ENCODE measurements at regions not wholly inside any gene's neighbourhood (a gene's known extent, or its start where the extent isn't known, plus 50 kb on each side); places are given as distances from the start of the nearest gene placed in this dataset.

DNA sequence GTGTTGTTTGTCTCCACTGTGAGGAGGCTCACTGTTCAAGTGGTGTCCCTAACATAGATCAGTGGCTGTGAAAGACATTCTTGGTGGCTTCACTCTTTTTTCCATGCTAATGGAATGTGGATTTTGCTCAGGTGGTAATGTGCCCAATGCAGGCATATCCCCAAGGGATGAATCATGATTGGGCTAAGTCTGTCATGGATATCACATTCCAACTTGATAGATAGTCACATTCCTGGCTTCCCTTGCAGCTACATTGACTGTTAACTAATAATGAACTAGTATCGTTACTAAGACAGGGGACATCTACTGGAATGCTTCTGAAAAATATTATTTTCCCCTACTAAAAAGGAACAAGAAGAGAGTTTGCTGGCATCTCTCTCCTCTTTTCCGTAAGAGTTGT, 86.3 kb upstream of the SOD1 start:
- in situ Hi-C loops (cut with HindIII; ENCODE audit: low pct_unique_long_range_greater_than_20kb, low sequenced_read_pairs) = no loop called here
- DNase-seq (ENCODE audit: low read depth, low spot score) = no peak

DNA sequence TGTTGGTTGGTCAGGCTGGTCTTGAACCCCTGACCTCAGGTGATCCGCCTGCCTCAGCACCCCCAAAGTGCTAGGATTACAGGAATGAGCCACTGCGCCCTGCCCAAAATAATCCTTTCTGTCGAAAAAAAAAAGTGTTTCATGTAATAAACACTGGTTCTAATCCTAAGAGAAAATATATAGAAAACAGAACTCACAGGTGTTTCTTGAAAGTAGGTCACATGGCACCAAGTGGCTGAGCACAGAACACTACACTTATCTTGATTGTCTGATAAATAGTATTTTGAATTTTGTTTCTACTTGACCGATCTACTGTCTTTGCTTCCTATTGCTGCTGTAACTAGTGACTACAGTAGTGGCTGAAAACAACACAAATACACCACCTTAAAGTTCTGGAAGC, 87.6 kb upstream of the SOD1 start:
- in situ Hi-C loops (cut with HindIII; ENCODE audit: low pct_unique_long_range_greater_than_20kb, low sequenced_read_pairs) = no loop called here
- no peak for DNase-seq (ENCODE audit: low read depth, low spot score)

DNA sequence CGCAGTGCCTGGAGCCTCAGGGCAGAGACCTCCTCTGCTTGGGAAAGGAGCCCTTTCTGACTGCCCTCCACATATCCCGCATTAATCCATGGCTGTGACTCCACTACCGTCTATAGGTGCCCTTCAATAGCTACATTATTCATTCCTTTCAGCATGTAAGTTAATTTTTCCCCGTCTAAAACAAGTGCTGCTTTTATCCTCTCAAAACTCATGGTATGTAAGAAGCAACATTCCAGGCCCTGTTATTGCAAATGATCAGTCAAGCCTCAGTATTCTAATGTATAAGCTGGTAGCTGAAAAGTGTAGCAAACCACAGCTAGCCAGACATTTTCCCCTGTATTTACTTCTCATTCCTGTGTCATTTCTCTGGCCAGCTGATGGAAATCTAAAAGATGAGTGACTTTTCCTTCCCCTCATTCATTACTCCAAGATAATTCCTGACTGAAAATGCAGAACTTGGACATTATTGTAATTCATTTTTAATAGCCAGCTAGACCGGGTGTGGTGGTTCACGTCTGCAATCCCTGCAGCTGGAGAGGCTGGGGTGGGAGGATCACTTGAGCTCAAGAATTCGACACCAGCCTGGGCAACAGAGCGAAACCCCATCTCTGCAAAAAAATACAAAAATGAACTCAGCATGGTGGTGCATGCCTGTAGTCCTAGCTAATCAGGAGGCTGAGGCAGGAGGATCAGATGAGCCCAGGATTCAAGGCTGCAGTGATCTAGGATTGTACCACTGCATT, 88.5 kb upstream of the SOD1 start:
- in situ Hi-C loops (cut with HindIII; ENCODE audit: low pct_unique_long_range_greater_than_20kb, low sequenced_read_pairs) = no loop called here

GRCh38 chr21:31566611-31567010, 92.9 kb upstream of the SOD1 start:
- no peak for DNase-seq (ENCODE audit: low read depth, low spot score)
- in situ Hi-C loops (cut with HindIII; ENCODE audit: low pct_unique_long_range_greater_than_20kb, low sequenced_read_pairs) = no loop called here

More for the DNA sequence above, 88.5 kb upstream of the SOD1 start:
- peak; percentile 63 for DNase-seq (ENCODE audit: low read depth, low spot score)

GRCh38 chr21:31566064-31566463, 93.4 kb upstream of the SOD1 start:
- in situ Hi-C loops (cut with HindIII; ENCODE audit: low pct_unique_long_range_greater_than_20kb, low sequenced_read_pairs) = no loop called here
- DNase-seq (ENCODE audit: low read depth, low spot score) = peak; percentile 44

DNA sequence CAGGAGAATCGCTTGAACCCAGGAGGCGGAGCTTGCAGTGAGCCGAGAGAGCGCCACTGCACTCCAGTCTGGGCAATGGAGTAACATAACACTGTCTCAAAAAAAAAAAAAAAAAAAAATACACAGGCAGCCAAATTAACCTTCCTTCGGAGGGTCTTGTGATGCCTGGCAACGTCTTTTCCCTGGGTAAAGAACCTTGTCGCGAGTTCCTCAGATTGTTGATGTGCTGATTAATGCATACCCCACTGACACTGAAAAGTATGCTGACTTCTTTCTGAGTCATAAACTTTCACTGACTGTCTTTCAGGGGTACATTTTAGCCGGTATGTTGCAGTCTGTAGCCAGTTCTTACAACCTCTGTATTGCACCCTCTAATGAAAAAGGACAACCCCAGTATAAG, 95.1 kb upstream of the SOD1 start:
- DNase-seq (ENCODE audit: low read depth, low spot score) = no peak
- in situ Hi-C loops (cut with HindIII; ENCODE audit: low pct_unique_long_range_greater_than_20kb, low sequenced_read_pairs) = no loop called here

DNA sequence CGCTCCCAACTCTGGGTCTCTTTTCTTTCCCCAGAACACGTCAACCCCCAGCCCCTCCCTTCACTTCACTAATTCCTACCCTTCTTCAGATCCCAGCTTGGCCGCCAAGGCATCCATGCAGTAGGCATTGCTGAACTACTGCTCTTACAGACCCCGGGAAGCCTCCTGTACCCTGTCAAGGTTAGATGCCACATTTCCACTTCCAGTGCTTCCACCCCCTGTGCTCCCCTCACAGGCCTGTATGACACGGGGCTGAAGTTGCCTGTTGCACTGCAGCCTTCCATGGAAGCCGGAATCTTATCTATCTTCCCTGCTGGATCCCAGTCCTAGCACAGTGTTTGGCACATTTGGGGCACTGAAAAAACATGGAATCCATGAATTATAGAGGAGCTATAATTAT, 99.0 kb upstream of the SOD1 start:
- DNase-seq (ENCODE audit: low read depth, low spot score) = no peak
- in situ Hi-C loops (cut with HindIII; ENCODE audit: low pct_unique_long_range_greater_than_20kb, low sequenced_read_pairs) = no loop called here

GRCh38 chr21:31559368-31560119, 99.9 kb upstream of the SOD1 start:
- in situ Hi-C loops (cut with HindIII; ENCODE audit: low pct_unique_long_range_greater_than_20kb, low sequenced_read_pairs) = no loop called here
- peak; percentile 86 for DNase-seq (ENCODE audit: low read depth, low spot score)

- in situ Hi-C loops (cut with HindIII; ENCODE audit: low pct_unique_long_range_greater_than_20kb, low sequenced_read_pairs) = no loop called here
- DNase-seq (ENCODE audit: low read depth, low spot score) = peak; percentile 86
Measured at GRCh38 chr21:31558962-31559367, 100.5 kb upstream of the SOD1 start.

GRCh38 chr21:31558189-31558961, 101.1 kb upstream of the SOD1 start:
- in situ Hi-C loops (cut with HindIII; ENCODE audit: low pct_unique_long_range_greater_than_20kb, low sequenced_read_pairs) = no loop called here
- no peak for DNase-seq (ENCODE audit: low read depth, low spot score)

- no peak for DNase-seq (ENCODE audit: low read depth, low spot score)
Measured at GRCh38 chr21:31557421-31558188, 101.9 kb upstream of the SOD1 start.

DNA sequence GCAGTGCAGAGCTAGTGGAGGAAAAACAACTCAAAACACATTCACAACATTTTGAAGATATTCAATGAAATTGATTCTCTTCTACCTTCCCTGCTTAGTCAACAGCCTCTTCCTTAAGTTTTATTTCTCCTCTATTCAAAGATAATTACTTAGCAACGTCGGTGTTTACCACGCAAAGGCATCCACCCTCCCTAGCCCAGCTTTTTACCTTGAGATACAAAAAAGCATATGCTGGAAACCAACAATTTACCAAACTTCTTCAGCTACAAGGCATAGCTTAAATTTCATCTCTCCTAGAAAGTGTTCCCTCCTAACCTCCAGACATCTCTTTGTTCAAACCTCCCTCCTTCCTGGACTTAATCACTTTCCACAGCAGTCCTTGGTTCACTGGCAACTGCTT, 102.8 kb upstream of the SOD1 start:
- in situ Hi-C loops (cut with HindIII; ENCODE audit: low pct_unique_long_range_greater_than_20kb, low sequenced_read_pairs) = no loop called here
- no peak for DNase-seq (ENCODE audit: low read depth, low spot score)

More at GRCh38 chr21:31557421-31558188, 101.9 kb upstream of the SOD1 start:
- in situ Hi-C loops (cut with HindIII; ENCODE audit: low pct_unique_long_range_greater_than_20kb, low sequenced_read_pairs) = no loop called here

DNA sequence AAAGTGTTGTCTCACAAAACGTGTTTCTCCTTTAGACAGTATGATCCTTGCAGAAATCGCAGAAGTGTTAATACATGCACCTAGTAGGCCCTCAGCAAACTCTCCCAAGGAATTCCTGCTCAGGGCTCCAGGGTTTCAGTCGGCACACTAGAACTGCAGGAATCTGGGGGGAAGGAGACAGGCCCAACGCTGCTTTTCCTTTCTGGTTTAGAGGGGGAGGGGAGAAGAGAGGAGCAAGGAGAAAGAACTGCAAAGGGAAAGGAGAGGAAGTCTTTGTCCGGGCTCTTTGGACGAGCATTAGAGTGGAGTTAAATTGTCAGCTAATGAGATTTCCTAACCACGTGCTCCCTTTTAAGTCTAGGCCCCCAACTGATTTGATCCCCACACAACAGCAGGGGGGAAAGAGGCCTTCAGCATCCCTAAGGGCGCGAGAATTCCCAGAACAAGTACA, 103.7 kb upstream of the SOD1 start:
- no peak for DNase-seq (ENCODE audit: low read depth, low spot score)
- in situ Hi-C loops (cut with HindIII; ENCODE audit: low pct_unique_long_range_greater_than_20kb, low sequenced_read_pairs) = no loop called here

DNA sequence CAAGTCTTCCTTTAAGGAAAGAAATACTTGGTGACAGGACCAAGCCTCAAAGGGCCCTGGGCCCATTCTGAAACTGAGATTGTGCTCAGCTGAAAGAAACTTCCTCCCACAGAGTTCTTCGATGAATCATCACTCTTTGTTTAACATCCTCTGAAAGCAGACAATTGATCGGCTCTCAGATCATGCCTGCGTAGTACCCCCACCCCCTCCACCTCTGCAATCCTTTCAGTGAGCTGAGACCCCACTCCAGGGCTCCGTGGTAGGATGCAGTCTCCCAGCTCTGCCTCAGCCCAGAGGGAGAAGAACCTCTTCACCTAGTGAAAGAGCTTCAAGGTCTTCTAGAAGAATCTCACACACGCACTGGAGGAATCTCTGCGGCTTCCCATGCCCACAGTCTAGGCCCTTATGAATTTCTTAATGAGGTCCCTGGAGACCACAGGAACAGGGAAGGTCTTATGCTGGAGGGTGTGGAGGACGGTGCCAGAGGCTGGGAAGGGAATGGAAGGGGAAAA, 104.9 kb upstream of the SOD1 start:
- DNase-seq (ENCODE audit: low read depth, low spot score) = peak; percentile 97

GRCh38 chr21:31553926-31554325, 105.6 kb upstream of the SOD1 start:
- in situ Hi-C loops (cut with HindIII; ENCODE audit: low pct_unique_long_range_greater_than_20kb, low sequenced_read_pairs) = no loop called here
- DNase-seq (ENCODE audit: low read depth, low spot score) = no peak

More for the DNA sequence above, 104.9 kb upstream of the SOD1 start:
- in situ Hi-C loops (cut with HindIII; ENCODE audit: low pct_unique_long_range_greater_than_20kb, low sequenced_read_pairs) = no loop called here

GRCh38 chr21:31553461-31553860, 106.0 kb upstream of the SOD1 start:
- in situ Hi-C loops (cut with HindIII; ENCODE audit: low pct_unique_long_range_greater_than_20kb, low sequenced_read_pairs) = no loop called here
- no peak for DNase-seq (ENCODE audit: low read depth, low spot score)

- in situ Hi-C loops (cut with HindIII; ENCODE audit: low pct_unique_long_range_greater_than_20kb, low sequenced_read_pairs) = no loop called here
- no peak for DNase-seq (ENCODE audit: low read depth, low spot score)
Measured at GRCh38 chr21:31552826-31553225, 106.7 kb upstream of the SOD1 start.

All from SK-MEL-5 (cell line).